Stimulated activated CD4-positive, alpha-beta T cell treated with anti-CD3 and anti-CD28 coated beads, Interleukin-15, amount 100 ng/mL, for 24 hours (primary cell): ENCODE measurements at regions not wholly inside any gene's neighbourhood (a gene's known extent, or its start where the extent isn't known, plus 50 kb on each side); places are given as distances from the start of the nearest gene placed in this dataset.
"Not testable (repeated sequence)": the region's sequence is repeated elsewhere in the genome, so short reads cannot be mapped to it uniquely, and the experiment has no call there.

Source experiments
- DNase-seq: peaks from one replicate; pipeline ENCODE4 v3.0.0-alpha.2; 2020

GRCh38 chr18:3328532-3328931 is 66.6 kb downstream of the MYL12B start:
- no peak for DNase-seq

GRCh38 chr18:3329471-3329870 is 67.5 kb downstream of the MYL12B start:
- no peak for DNase-seq

- DNase-seq, result no peak
Measured at GRCh38 chr18:3329872-3330271, 67.9 kb downstream of the MYL12B start.

GRCh38 chr18:3330622-3331021 is 68.7 kb downstream of the MYL12B start:
- DNase-seq, result no peak

- DNase-seq, result no peak
Measured at GRCh38 chr18:3332376-3332775, 70.4 kb downstream of the MYL12B start.

- DNase-seq, result no peak
Measured at GRCh38 chr18:3333056-3333720, 71.3 kb downstream of the MYL12B start.

- no peak for DNase-seq
Measured at GRCh38 chr18:3333721-3334386, 71.9 kb downstream of the MYL12B start.

GRCh38 chr18:3340015-3340681 is 78.2 kb downstream of the MYL12B start:
- peak; percentile 12 for DNase-seq

GRCh38 chr18:3340682-3341097 is 78.8 kb downstream of the MYL12B start:
- DNase-seq, result no peak

- no peak for DNase-seq
Measured at GRCh38 chr18:3342628-3343027, 80.7 kb downstream of the MYL12B start.

GRCh38 chr18:3345452-3345851 is 83.5 kb downstream of the MYL12B start:
- no peak for DNase-seq

- DNase-seq, result no peak
Measured at GRCh38 chr18:3345885-3346284, 84.0 kb downstream of the MYL12B start.

- no peak for DNase-seq
Measured at GRCh38 chr18:3346487-3346886, 84.6 kb downstream of the MYL12B start.

GRCh38 chr18:3347286-3347803 is 85.4 kb downstream of the MYL12B start:
- DNase-seq, result no peak

- DNase-seq, result no peak
Measured at GRCh38 chr18:3348176-3348575, 86.2 kb downstream of the MYL12B start.

- not testable (repeated sequence) for DNase-seq
Measured at GRCh38 chr18:3349046-3349841, 87.3 kb downstream of the MYL12B start.

GRCh38 chr18:3350021-3350420 is 88.1 kb downstream of the MYL12B start:
- no peak for DNase-seq

GRCh38 chr18:3350566-3351527 is 88.9 kb downstream of the MYL12B start:
- DNase-seq, result no peak

GRCh38 chr18:3354506-3354905 is 92.6 kb downstream of the MYL12B start:
- no peak for DNase-seq

GRCh38 chr18:3356614-3357013 is 93.4 kb upstream of the TGIF1 start:
- DNase-seq, result no peak

GRCh38 chr18:3357516-3357915 is 92.5 kb upstream of the TGIF1 start:
- no peak for DNase-seq

- DNase-seq, result no peak
Measured at GRCh38 chr18:3358310-3358709, 91.7 kb upstream of the TGIF1 start.
